Dermis blood vessel endothelial cell (primary cell): ENCODE measurements at regions not wholly inside any gene's neighbourhood (a gene's known extent, or its start where the extent isn't known, plus 50 kb on each side); places are given as distances from the start of the nearest gene placed in this dataset.
"Not testable (repeated sequence)": the region's sequence is repeated elsewhere in the genome, so short reads cannot be mapped to it uniquely, and the experiment has no call there.

ENCODE experiments used
- DNase-seq: peaks from one replicate; pipeline ENCODE4 v3.0.0; 2010

- peak; percentile 27 for DNase-seq
Observed at GRCh38 chr6:141443032-141443431, 689.7 kb upstream of the GJE1 start.

DNA sequence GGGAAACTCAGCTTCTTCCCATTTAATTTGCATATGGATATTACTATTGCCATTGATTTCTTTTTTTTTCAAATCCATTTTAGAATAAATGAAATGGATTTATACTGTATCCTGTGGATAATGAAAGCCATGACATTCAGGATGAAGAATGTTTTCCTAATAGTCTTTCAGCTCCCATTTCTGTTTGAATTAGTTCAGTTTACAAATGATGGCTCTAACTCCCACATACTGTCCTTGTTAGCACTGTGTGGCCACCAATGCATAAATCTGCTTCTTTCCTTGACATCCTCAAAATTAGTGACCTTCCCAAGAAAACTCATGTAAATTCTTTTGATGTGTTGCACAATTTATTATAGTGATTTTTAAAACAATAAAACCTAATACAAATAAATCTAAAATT is 693.2 kb upstream of the GJE1 start:
- no peak for DNase-seq

- DNase-seq: no peak
Observed at GRCh38 chr6:141437685-141438084, 695.0 kb upstream of the GJE1 start.

- no peak for DNase-seq
Observed at GRCh38 chr6:141437011-141437410, 695.7 kb upstream of the GJE1 start.

GRCh38 chr6:141426400-141426980 is 706.2 kb upstream of the GJE1 start:
- no peak for DNase-seq

DNA sequence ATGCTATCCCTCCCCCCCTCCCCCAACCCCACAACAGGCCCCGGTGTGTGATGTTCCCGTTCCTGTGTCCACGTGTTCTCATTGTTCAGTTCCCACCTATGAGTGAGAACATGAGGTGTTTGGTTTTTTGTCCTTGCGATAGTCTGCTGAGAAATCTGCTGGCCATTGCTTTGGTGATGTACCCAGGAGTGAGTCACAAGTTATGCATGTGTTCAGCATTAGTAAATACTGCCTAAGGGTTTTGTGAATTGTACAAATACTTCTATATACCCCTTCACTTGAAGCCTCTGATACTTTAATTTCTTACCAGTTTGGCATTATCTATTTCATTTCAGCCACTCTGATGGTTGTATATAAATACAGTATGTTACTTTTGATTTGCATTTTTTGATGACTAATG is 711.3 kb upstream of the GJE1 start:
- DNase-seq: peak; percentile 35

GRCh38 chr6:141418076-141418475 is 714.6 kb upstream of the GJE1 start:
- DNase-seq: no peak

- no peak for DNase-seq
Observed at GRCh38 chr6:141415896-141416295, 716.8 kb upstream of the GJE1 start.

- DNase-seq: no peak
Observed at GRCh38 chr6:141413196-141413595, 719.5 kb upstream of the GJE1 start.

- no peak for DNase-seq
Observed at GRCh38 chr6:141406761-141407160, 726.0 kb upstream of the GJE1 start.

GRCh38 chr6:141403827-141404226 is 728.9 kb upstream of the GJE1 start:
- DNase-seq: no peak

DNA sequence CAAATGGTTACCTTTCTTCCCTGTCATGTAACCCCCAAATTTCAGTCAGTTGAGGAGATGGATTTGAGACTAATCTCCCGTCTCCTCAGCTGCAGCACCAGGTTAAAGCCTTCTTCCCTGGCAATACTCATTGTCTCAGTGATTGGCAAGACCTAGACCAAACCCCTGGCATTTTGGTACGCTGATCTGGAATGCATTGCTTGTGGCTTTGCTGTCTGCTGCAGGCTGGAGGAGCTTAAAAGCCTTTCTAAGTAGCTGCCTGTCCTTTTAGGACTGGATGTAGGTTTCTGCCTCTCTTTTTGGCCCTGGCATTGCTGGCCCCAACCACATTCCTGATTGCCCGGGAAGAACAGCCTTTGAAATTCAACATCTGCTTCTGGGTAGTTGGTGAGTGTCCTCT is 729.6 kb upstream of the GJE1 start:
- no peak for DNase-seq

- DNase-seq: no peak
Observed at GRCh38 chr6:141402489-141402888, 730.2 kb upstream of the GJE1 start.

- no peak for DNase-seq
Observed at GRCh38 chr6:141401851-141402250, 730.9 kb upstream of the GJE1 start.

DNA sequence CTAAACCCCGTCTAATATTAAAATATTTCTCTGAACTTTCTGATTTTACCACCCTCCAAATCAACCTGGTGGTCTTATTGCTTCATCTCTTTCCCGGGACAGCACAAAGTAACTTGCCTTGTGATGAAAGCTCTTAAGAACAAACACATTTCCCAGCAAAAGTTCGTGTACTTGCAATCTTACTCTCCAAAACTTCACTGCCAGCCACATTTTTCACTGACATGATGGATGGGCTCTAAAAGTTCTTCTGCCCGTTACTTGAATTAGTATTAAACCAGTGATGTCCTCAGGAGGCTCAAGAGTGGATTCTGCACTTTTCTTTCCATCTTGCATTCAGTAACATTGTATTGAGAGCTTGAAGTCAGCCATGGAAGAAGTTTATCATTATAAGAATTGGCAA is 731.6 kb upstream of the GJE1 start:
- DNase-seq: no peak

DNA sequence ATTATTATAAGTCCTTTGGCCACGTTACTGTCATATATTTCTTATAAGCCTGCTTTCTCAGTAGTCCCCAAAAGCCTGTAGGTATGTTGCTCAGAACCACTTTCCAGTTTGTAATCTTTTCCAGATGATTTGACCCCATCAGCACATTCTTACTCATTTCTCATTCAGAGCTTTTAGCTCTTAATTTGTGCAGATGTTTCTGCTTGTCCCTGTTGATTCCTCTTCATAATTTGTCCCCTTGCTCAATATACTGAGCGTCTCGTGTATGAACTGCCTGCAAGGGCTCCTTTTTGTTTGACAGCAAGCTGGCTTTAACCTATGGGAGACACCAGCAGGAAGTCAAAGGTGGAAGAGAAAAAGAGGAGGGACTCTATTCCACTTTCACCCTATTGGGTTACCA is 733.8 kb upstream of the GJE1 start:
- no peak for DNase-seq

DNA sequence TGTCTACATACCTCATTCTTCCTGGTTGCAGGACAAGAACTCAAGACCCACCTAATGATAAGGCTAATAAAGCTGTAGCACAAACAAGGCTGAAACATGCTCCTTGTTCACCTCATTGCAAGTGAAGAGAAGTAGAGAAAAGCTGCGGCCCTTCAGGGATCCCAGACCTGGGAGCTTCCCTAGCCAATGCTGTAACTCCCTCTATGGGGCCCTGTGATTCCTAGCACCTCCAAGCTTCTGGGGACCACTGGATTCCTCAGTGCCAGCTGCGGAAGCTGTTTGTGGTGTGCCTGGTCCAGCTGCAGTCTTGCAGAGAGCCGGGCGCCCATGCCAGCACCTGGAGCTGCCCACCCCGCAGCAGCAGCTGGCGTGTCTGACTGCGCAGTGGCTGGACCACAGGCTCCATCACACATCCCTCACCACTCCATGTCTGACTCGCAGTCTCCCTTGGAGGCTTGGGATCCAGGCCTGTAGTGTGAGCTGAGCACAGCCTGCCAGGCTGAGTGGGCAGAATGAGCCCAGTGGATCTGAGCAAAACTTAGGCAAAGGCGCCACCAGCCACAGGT is 737.2 kb upstream of the GJE1 start:
- no peak for DNase-seq

DNA sequence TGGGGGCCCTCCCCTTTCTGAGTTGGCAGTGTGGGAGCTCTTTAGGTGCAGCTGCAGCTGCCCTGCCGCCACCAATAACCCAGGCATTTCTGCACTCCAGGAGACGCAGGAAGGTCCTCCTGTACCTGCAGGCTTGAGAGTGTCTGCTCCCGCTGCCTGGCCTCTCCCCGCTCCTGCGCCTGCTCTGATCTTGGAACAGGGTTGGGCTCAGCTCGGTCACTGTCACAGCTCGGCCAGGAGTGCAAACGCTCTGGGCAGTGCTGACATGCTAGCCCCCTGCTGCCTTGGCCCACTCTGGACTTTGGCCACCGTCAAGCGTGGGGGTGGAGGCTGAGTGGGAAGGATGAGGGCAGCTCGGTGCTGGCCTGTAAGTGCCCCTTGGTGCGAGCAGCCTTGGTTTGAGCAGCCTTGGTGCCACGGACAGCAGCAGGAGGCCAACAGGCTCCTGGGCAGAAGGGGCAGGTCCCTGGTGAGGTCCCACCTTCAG is 738.1 kb upstream of the GJE1 start:
- DNase-seq: no peak

GRCh38 chr6:141394125-141394536 is 738.6 kb upstream of the GJE1 start:
- DNase-seq: no peak

GRCh38 chr6:141393405-141394124 is 739.2 kb upstream of the GJE1 start:
- no peak for DNase-seq

DNA sequence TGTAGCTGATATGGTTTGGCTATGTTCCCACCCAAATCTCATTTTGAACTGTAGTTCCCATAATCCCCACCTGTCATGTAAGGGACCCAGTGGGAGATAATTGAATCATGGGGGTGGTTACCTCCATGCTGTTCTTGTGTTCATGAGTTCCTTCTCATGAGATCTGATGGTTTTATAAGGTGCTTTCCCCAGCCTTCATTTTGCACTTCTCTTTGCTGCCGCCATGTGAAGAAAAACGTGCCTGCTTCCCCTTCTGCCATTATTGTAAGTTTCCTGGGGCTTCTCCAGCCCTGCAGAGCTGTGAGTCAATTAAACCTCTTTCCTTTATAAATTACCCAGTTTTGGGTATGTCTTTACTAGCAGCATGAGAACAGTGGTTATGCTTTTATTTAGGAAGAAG is 741.6 kb upstream of the GJE1 start:
- DNase-seq: not testable (repeated sequence)

DNA sequence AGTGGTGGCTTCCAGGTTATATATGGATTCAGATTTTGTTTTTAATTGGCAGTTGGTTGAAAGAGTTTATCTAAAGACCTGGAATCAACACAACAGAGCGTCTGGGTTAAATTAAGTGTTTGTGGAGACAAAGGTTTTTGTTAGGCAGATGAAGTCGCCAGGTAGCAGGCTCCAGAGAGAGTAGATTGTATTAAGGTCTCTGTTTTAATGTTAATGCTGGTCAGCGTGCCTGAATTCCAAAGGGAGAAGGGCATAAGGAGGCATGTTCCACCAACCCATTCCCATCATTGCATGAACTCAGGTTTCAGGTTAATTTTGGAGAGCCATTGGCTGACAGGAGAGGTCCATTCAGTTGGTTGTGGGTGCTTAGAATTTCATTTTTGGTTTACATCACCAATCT is 744.1 kb upstream of the GJE1 start:
- DNase-seq: no peak

DNA sequence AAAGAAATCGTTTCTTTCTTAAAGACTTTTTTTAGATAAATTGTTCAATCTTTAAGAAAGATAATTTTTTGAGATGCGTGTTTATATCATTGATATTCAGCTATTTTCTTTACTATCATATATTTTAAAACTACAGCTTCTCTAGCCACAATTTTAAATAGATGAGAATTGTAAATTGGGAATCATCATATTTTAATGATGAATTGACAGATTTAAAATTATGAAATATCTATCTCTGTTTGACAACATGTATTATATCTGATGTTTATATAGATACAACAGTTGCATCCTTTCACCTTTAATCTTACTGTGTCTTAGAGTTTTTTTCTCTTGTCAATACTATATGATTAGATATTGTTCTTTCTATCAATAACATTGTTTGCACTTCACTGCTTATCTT is 762.3 kb upstream of the GJE1 start:
- DNase-seq: no peak

DNA sequence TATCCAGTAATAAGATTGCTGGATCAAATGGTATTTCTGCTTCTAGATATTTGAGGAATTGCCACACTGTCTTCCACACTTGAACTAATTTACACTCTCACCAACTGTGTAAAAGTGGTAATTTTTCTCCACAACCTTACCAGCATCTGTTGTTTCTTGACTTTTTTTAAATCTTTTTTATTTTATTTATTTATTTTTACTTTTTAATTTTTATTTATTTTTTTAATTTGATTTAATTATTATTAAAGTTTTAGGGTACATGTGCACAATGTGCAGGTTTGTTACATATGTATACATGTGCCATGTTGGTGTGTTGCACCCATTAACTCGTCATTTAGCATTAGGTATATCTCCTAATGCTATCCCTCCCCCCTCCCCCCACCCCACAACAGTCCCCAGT is 765.9 kb upstream of the GJE1 start:
- not testable (repeated sequence) for DNase-seq
